Lung (tissue), 11 donors: ENCODE measurements at regions not wholly inside any gene's neighbourhood (a gene's known extent, or its start where the extent isn't known, plus 50 kb on each side); places are given as distances from the start of the nearest gene placed in this dataset.

ENCODE experiments used
- ATAC-seq: fragments of 200-7000 bp; cut with Tn5 transposase; one replicate; pipeline ENCODE4 v1.9.1; 2020; ENCODE audit warnings: moderate number of reproducible peaks; ENCODE audit not compliant: insufficient read depth, low FRiP score
- DNase-seq, 3 donors: peaks; one replicate each; pipeline ENCODE4 v3.0.0-alpha.2; 2013 to 2017
- H3K27ac ChIP-seq, 2 donors: one replicate each; pipeline ENCODE4 v1.5.1; 2013; ENCODE audit warnings: mild to moderate bottlenecking in 2 of 2, moderate library complexity in 2 of 2, control low read depth in 1 of 2, inconsistent platforms in 1 of 2, low read depth in 1 of 2, low read length in 1 of 2
- H3K27me3 ChIP-seq, 3 donors: one replicate each; pipeline ENCODE4 v1.5.1; 2013; ENCODE audit warnings: low read length in 2 of 3; ENCODE audit not compliant: control insufficient read depth in 3 of 3, insufficient read depth in 3 of 3
- H3K36me3 ChIP-seq, 4 donors: one replicate each; pipeline ENCODE4 v1.5.1; 2013; ENCODE audit warnings: low read length in 4 of 4, mild to moderate bottlenecking in 1 of 4, moderate library complexity in 1 of 4; ENCODE audit not compliant: control insufficient read depth in 4 of 4, insufficient read depth in 4 of 4
- H3K4me1 ChIP-seq, 5 donors: one replicate each; pipeline ENCODE4 v1.5.1; 2013; ENCODE audit warnings: low read length in 5 of 5, mild to moderate bottlenecking in 2 of 5, moderate library complexity in 1 of 5; ENCODE audit not compliant: control insufficient read depth in 5 of 5, insufficient read depth in 5 of 5
- H3K4me3 ChIP-seq: one replicate; pipeline ENCODE4 v1.5.1; 2013; ENCODE audit warnings: mild to moderate bottlenecking, control low read depth, moderate library complexity
- H3K9ac ChIP-seq, 2 donors: one replicate each; pipeline ENCODE4 v1.5.1; 2013; ENCODE audit warnings: low read length in 2 of 2, control low read depth in 1 of 2; ENCODE audit not compliant: insufficient read depth in 1 of 2
- H3K9me3 ChIP-seq, 4 donors: one replicate each; pipeline ENCODE4 v1.5.1; 2013; ENCODE audit warnings: low read length in 3 of 4, mild to moderate bottlenecking in 1 of 4, moderate library complexity in 1 of 4; ENCODE audit not compliant: control insufficient read depth in 4 of 4, insufficient read depth in 3 of 4
- WGBS, 2 donors: extraction: QIAGEN DNeasy Blood & Tissue Kit; methylation state at CpG; one replicate each; pipeline ENCODE4 v1.1.7; 2013; 5-methylcytosine and 5-hydroxymethylcytosine counted together
- TF ChIP-seq, protein P1 (sequence below): IDR thresholded peaks from 2 replicates; pipeline ENCODE4 v1.5.1; 2012; ENCODE audit warnings: mild to moderate bottlenecking; ENCODE audit errors: control extremely low read depth, extremely low read depth
- donor health status: control.
- donor health status: control.
- donor health status: Bipolar disorder and iron deficiency.
- donor health status: healthy.
- donor health status: DM: yes; HTN: yes; CAD: no.

DNA sequence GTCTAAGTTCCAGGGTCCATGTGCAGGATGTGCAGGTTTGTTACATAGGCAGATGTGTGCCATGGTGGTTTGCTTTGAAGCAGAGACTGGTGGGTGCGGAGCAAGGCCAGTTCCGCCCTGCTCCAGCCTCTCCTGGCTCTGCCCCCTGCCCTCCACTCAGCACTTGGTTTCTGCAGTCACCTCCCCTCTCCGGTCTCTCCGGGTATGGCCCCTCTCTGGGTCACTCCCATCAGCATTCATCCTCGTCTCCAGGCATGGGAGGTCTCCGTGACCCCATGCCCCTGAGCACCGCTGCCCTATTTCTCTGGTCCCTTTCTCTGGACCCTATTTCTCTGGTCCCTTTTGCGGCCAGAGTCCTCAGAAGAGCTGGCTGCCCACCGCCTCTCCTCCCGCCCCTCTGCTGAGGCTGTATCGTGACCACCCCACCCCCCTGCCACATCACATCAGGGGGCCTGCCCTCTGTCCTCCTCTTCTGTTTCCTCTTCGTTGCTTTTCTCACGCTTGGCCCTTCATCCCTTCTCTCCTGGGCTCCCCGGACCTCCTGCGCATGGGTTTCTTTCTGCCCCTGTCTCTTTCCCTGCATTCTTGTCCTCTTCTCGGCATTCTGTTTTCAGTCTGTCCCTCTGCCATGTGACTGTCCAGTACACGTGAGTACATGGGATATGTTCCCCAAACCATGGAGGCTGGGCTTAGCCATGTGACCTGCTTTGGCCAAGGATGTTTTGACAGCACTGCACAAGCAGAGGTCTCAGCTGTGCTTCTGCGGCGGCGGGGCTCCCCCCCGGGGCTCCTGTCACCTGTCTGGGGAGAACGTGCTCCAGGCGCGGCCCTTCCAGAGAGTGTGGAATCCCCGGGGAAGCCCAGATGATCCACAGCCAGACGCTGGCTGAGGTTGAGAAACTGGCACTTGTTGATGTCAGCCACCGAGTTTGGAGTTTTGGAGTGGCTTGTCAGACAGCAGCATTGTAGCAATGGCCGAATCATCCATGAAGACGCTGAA is 54.4 kb upstream of the C1orf174 start:
- Histone ChIP-seq H3K4me3 (no peak overlapping the region), H3K27me3 (peaks cover 0 to 34% (median 7%) of the 10 kb centered on the region in 3 donors), H3K27ac (no peak overlapping the region), H3K9me3 (peaks cover 0 to 6% (median 0%) of the 10 kb centered on the region in 4 donors), H3K4me1 (no peaks in the 10 kb centered on the region), H3K9ac (no peak overlapping the region), H3K36me3 (no peaks in the 10 kb centered on the region)
- TF ChIP-seq, protein P1, sequence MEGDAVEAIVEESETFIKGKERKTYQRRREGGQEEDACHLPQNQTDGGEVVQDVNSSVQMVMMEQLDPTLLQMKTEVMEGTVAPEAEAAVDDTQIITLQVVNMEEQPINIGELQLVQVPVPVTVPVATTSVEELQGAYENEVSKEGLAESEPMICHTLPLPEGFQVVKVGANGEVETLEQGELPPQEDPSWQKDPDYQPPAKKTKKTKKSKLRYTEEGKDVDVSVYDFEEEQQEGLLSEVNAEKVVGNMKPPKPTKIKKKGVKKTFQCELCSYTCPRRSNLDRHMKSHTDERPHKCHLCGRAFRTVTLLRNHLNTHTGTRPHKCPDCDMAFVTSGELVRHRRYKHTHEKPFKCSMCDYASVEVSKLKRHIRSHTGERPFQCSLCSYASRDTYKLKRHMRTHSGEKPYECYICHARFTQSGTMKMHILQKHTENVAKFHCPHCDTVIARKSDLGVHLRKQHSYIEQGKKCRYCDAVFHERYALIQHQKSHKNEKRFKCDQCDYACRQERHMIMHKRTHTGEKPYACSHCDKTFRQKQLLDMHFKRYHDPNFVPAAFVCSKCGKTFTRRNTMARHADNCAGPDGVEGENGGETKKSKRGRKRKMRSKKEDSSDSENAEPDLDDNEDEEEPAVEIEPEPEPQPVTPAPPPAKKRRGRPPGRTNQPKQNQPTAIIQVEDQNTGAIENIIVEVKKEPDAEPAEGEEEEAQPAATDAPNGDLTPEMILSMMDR: no peak
- WGBS, 2 donors: 42 to 53% methylated on average over 29 of the region's 29 CpGs
- no peak for DNase-seq
- no peak for ATAC-seq

DNA sequence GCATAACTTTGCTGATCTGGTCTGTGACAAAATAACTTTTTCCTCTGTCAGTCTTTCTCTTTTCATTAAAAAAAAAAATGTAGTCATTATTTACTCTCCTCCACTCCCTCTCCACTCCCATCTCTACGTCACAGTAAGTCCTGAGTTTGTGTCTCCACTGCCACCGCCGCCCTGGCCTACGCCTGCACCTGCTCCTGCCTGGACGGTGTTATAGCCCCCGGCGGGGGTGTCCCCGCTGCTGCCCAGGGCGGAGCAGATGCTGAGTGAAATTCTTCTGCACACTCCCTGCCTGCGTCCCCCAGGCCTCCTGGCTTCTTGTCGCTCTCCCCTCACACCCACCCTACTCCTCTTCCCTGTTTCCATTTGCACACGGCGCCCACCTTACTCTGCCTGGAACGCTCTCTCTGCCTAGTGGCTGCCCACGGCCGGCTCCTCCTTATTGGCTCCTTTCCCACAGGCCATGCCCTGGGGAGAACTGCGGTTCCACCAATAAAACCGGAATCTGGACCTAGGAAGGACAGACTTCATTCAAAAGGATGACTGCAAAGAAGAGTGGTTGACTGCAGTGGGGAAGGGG is 55.2 kb upstream of the C1orf174 start:
- Histone ChIP-seq H3K27ac (no peak overlapping the region), H3K4me1 (no peaks in the 10 kb centered on the region), H3K9ac (no peak overlapping the region), H3K36me3 (no peaks in the 10 kb centered on the region), H3K4me3 (no peak overlapping the region), H3K9me3 (peaks cover 0 to 6% (median 0%) of the 10 kb centered on the region in 4 donors), H3K27me3 (peaks cover 0 to 37% (median 7%) of the 10 kb centered on the region in 3 donors)
- TF ChIP-seq, protein P1: no peak
- no peak for DNase-seq
- WGBS, 2 donors: 73 to 79% methylated on average over 18 of the region's 18 CpGs
- no peak for ATAC-seq

DNA sequence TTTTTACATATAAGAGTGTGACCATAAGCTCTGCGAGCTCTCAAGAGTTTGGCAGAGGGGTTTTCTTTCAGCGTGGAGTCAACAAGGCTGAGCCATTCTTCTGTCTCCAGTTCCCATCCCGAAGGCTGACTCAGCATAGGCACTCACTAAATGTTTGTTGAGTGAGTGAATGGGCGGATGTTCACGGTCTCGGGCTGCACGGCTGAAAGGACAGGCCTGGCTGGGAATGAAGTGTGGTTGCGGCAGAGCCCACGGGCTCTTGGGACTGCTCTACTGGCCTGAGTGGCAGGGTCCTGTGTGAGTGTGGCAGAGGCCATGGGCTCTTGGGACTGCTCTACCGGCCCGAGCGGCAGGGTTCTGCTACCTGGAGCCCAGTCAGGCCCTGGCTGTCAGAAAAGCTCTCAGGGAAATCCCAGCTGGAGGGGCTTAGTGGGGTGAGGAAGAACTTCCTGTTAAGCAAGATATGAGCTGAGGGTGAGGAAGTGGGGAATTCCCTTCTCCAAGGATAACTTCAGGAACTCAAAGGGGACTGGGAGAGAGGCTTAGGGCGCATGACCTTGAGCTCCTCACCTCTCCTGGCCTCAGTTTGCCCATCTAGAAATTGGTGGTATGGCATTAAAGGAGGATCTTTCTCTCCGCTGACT is 56.6 kb upstream of the C1orf174 start:
- Histone ChIP-seq H3K27me3 (peaks cover 0 to 37% (median 7%) of the 10 kb centered on the region in 3 donors), H3K9ac (no peak overlapping the region), H3K36me3 (no peaks in the 10 kb centered on the region), H3K9me3 (peaks cover 0 to 6% (median 0%) of the 10 kb centered on the region in 4 donors), H3K27ac (no peak overlapping the region), H3K4me1 (no peaks in the 10 kb centered on the region), H3K4me3 (no peak overlapping the region)
- TF ChIP-seq, protein P1: no peak
- DNase-seq: no peak
- no peak for ATAC-seq
- WGBS, 2 donors: 63 to 81% methylated on average over 14 of the region's 14 CpGs
